ENCODE measurements at regions not wholly inside any gene's neighbourhood (a gene's known extent, or its start where the extent isn't known, plus 50 kb on each side); places are given as distances from the start of the nearest gene placed in this dataset.
"Not testable (repeated sequence)": the region's sequence is repeated elsewhere in the genome, so short reads cannot be mapped to it uniquely, and the experiment has no call there.

DNA sequence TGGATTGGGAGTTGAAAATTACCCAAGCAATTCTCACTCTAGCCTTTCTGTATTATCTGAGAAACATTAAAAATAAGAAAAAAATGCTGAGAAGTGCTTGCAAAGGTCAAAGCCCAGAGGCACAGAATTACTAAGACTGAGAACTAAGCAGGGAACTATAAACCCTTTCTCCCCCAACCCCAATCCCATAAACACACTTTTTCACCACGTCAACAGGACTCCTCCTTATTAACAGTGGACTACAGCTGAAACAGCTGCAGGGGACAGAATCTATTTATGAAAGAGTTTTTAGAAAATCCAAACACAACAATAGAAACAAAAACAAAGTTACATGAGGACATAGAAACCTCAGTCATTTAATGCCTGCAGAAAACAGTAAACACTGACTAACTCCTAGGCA is 984.1 kb downstream of the TRAM1L1 start:
- no peak overlapping the region for H3K27ac ChIP-seq
- no peak for DNase-seq (ENCODE audit: low spot score)
- TF ChIP-seq, protein P1, sequence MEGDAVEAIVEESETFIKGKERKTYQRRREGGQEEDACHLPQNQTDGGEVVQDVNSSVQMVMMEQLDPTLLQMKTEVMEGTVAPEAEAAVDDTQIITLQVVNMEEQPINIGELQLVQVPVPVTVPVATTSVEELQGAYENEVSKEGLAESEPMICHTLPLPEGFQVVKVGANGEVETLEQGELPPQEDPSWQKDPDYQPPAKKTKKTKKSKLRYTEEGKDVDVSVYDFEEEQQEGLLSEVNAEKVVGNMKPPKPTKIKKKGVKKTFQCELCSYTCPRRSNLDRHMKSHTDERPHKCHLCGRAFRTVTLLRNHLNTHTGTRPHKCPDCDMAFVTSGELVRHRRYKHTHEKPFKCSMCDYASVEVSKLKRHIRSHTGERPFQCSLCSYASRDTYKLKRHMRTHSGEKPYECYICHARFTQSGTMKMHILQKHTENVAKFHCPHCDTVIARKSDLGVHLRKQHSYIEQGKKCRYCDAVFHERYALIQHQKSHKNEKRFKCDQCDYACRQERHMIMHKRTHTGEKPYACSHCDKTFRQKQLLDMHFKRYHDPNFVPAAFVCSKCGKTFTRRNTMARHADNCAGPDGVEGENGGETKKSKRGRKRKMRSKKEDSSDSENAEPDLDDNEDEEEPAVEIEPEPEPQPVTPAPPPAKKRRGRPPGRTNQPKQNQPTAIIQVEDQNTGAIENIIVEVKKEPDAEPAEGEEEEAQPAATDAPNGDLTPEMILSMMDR (IDR thresholded peaks at IDR 0.05) = no peak

DNA sequence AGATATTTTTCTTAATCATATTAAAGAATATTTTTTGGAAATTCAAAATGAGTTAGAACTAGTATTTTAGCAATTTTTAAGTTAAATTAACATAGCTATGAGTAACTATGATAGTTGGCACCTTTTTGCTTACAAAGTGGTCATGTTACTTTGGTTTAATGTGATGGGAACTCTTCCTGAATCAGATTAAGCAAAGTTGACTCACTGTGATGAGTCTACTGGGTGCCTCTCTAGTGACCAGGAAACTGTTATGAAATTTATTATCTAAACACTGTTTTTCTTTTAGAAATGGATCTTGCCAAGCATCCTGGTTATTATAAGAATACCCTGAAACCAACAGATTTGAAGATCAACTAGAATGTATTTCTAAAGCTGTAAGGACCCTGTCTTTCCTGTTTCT is 985.8 kb downstream of the TRAM1L1 start:
- no peak overlapping the region for H3K27ac ChIP-seq
- DNase-seq (ENCODE audit: low spot score) = no peak
- no peak overlapping the region for H3K4me3 ChIP-seq
- TF ChIP-seq, protein P1 (IDR thresholded peaks at IDR 0.05) = no peak

More for the DNA sequence above, 984.1 kb downstream of the TRAM1L1 start:
- no peak overlapping the region for H3K4me3 ChIP-seq

DNA sequence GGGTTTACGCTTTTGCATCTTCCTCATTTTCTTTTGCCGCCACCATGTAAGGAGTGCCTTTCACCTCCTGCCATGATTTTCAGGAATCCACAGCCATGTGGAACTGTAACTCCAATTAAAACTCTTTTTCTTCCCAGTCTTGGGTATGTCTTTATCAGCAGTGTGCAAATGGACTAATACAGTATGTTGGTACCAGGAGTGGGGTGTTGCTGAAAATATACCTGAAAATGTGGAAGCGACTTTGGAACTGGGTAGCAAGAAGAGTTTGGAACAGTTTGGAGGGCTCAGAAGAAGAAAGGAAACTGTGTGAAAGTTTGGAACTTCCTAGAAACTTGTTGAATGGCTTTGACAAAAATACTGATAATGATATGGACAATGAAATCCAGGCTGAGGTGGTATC is 983.9 kb upstream of the NDST4 start:
- H3K27ac ChIP-seq; H3K4me3 ChIP-seq; DNase-seq (ENCODE audit: low spot score): not testable (repeated sequence)

DNA sequence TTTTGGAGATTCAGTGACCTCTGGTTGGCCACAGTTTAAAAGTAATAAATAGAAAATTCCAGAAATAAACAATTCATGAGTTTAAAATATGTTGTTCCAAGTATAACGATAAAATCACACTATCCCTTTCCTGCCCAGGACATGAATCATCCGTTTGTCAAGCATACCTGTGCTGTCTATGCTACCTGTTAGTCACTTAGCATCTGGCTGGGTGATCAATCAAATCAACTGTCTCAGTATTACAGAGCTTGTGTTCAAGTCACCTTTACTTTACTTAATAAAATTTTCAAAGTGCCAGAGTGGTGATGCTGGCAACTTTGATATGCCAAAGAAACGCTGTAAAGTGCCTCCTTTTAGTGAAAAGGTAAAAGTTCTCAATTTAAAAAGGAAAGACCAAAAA is 979.5 kb upstream of the NDST4 start:
- TF ChIP-seq, protein P1 (IDR thresholded peaks at IDR 0.05) = no peak
- no peak overlapping the region for H3K4me3 ChIP-seq
- no peak overlapping the region for H3K27ac ChIP-seq
- DNase-seq (ENCODE audit: low spot score) = no peak

DNA sequence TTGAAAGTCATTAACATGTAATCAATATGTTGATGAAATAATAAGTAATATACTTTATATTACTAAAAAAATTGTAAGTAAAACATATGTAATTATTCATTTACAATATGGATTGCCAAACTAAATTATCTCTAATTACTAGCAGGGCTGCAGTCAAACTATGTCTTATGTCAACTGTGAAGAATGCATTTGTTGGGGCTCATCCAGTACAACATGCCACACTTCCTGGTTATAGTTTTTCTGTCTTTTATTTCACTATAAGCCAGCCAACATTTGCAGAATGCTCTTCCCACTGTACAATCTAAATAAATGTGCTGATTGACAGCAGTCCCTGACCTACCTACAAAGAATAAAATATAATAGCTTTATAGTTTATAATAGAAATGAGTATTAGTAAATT is 975.4 kb upstream of the NDST4 start:
- H3K27ac ChIP-seq = no peak overlapping the region
- TF ChIP-seq, protein P1 (IDR thresholded peaks at IDR 0.05) = no peak
- no peak overlapping the region for H3K4me3 ChIP-seq
- DNase-seq (ENCODE audit: low spot score) = no peak

DNA sequence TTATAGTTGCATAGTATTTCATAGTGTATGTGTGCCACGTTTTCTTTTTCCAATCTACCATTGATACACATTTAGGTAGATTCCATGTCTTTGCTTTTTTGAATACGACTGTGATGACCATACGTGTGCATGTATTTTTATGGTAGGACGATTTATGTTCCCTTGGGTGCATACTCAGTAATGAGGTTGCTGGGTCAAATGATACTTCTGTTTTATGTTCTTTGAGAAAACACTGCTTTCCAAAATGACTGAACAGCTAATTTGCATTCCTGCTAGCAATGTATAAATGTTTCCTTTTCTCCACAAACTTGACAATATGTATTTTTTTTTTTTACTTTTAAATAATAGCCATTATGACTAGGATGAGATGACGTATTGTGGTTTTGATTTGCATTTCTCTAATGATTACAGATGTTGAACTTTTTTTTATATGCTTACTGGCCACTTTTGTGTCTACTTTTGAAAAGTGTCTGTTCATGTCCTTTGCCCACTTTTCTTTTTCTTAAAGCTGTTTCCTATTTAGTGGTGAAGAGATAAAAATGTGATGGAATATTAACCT is 969.5 kb upstream of the NDST4 start:
- H3K27ac ChIP-seq = no peak overlapping the region
- no peak for DNase-seq (ENCODE audit: low spot score)
- H3K4me3 ChIP-seq = no peak overlapping the region
- TF ChIP-seq, protein P1 (IDR thresholded peaks at IDR 0.05) = no peak

DNA sequence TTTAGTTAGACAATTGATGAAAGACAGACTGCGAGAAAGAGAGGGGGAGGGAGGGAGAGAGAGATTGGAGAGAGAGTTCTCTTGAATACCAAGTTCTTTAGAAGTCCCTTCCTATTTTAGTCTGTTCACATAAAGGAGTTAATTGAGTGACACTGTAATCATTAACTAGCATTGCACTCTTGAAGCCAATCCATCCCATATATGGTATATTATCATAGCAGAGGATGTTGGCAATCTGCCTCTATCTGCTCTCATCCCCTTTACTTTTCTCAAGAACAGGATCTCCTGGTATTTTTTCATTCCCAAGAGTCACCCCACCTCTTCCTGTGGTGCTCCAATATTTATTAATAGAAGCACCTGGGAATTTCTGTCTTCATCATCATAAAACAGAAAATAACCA is 959.6 kb upstream of the NDST4 start:
- TF ChIP-seq, protein P1 (IDR thresholded peaks at IDR 0.05) = no peak
- Histone ChIP-seq H3K4me3 (no peak overlapping the region), H3K27ac (no peak overlapping the region)
- DNase-seq (ENCODE audit: low spot score) = no peak

DNA sequence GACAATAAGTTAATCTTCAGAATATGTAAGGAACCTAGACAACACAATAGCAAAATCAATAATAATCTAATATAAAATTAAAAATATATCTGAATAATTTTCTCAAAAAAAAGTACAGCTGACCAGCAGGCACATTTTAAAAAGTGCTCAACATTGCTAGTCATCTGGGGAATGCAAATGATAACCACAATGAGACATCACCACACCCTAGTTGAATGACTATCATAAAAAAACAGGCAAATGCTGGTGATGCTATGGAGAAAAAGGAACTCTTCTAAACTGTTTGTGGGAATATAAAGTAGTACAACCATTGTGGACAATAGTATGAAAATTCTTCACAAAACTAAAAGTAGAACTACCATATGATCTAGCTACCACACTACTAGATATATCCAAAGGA is 956.9 kb upstream of the NDST4 start:
- Histone ChIP-seq H3K27ac (no peak overlapping the region), H3K4me3 (no peak overlapping the region)
- TF ChIP-seq, protein P1 (IDR thresholded peaks at IDR 0.05) = no peak
- DNase-seq (ENCODE audit: low spot score) = no peak
